Fibroblast of lung (primary cell): ENCODE measurements at regions not wholly inside any gene's neighbourhood (a gene's known extent, or its start where the extent isn't known, plus 50 kb on each side); places are given as distances from the start of the nearest gene placed in this dataset.

Experiments
- EZH2 ChIP-seq: IDR thresholded peaks from 2 replicates; pipeline ENCODE4 v1.5.1; 2012; ENCODE audit warnings: low read length, control low read depth, mild to moderate bottlenecking; ENCODE audit errors: missing control alignments
- TF ChIP-seq, protein P1 (sequence below), 2 donors: IDR thresholded peaks in 1 of 2; conservative IDR thresholded peaks in 1 of 2; 1 replicate in 1 of 2; 2 replicates in 1 of 2; pipeline ENCODE4 v1.5.1; 2011 to 2012; ENCODE audit warnings: low read length in 2 of 2, control low read depth in 1 of 2, inconsistent platforms in 1 of 2, low read depth in 1 of 2, mild to moderate bottlenecking in 1 of 2

DNA sequence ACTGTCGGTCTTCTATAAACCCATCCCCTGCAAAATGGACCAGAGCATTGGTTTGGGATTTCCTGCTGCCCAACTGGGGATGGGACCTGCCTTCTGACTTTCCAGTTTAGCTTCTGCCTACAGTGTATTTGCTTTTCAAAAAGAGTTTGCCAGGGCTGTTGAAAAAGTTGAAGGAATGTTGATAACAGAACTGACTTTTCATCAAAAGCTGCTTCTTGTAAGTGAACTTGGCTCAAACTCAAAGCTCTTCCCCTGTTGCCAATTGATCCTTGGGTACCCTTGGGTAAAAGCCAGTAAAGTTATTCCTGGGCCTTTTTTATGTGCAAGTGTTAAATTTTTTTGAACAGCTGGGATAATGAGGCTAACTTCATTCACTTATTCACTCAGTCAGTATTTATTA, 142.9 kb upstream of the SLC30A5 start:
- TF ChIP-seq, protein P1, sequence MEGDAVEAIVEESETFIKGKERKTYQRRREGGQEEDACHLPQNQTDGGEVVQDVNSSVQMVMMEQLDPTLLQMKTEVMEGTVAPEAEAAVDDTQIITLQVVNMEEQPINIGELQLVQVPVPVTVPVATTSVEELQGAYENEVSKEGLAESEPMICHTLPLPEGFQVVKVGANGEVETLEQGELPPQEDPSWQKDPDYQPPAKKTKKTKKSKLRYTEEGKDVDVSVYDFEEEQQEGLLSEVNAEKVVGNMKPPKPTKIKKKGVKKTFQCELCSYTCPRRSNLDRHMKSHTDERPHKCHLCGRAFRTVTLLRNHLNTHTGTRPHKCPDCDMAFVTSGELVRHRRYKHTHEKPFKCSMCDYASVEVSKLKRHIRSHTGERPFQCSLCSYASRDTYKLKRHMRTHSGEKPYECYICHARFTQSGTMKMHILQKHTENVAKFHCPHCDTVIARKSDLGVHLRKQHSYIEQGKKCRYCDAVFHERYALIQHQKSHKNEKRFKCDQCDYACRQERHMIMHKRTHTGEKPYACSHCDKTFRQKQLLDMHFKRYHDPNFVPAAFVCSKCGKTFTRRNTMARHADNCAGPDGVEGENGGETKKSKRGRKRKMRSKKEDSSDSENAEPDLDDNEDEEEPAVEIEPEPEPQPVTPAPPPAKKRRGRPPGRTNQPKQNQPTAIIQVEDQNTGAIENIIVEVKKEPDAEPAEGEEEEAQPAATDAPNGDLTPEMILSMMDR (conservative IDR thresholded peaks at IDR 0.05 in 1 of 2, IDR thresholded peaks at IDR 0.05 in 1 of 2; ENCODE audit: low read depth in 1 of 2, low read length in 2 of 2): no peak
- no peak for TF ChIP-seq EZH2
